ENCODE measurements at regions not wholly inside any gene's neighbourhood (a gene's known extent, or its start where the extent isn't known, plus 50 kb on each side); places are given as distances from the start of the nearest gene placed in this dataset.

DNA sequence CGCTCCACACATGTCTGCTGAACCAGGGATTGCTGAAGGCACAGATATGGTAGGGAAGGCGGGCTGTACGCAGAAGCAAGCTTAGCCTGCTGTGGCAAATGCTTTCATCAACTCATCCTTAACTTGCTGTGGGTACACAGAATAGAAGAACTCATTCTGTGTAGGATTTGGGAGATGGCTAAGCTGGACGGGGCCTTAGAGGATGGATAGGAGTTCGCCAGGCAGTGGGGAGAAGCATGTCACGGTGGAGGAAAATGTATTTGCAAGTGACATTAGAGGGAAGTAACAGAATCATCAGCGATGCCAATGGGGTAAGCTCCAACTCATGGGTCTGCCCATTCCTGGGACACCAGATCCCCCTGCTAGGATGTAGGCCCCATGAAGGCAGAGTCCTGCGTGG is 96.7 kb upstream of the SMIM21 start:
- no peak for DNase-seq

DNA sequence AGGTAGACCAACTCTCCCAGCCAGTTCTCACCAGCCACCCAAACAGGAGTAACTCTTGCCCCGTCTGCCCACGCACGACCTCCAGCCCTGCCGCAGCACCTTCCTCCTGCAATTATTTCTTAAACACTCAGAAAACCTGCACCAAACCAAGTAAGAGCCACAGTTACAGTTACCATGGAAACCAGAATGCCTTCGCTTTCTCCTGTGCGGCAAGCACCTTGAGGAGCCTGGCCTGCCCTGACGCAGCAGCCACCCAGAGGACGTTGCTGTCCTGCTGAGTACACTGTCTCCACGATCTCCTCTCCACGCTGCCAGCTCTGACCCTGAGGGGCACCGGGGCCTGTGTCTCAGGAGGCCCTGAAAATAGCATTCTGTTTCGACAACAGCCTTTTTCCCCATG is 94.3 kb upstream of the SMIM21 start:
- no peak for DNase-seq

DNA sequence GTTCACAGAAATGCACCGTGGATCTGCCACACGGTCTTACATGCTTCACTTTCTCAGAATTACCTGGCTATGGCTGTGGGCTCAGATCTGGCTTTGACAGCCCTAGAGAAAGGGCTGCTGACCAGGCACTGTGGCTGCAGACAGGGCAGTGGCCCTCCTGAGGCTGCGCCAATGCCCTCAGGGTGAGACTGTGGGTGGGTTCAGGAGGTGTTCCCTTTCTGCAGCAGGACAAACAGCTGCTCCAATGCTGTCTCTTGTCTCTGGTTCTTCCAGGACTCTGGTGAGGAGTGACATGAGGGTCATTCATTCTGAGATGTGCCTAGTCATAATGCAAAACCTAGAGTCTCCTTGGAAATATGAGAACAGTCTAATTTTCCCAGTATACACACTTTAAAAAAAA is 90.5 kb upstream of the SMIM21 start:
- no peak for DNase-seq

DNA sequence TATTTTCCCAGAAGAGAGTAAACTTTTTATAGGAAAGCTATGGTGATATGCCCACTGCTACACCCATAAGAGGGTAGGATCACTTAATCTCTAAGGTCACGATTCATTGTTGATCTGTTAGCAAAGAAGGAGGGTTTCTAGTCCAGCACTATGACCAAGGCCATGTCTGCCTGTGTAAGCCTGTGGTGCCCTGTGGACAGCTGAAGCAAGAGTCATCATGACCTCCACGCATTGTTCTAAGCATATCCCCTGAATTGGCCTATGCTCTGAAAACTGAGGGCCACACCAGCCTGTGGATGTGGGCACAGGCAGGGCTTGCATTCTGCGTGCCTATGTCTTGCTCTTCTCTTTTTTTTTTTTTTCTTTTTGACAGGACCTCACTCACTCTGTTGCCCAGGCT is 89.8 kb upstream of the SMIM21 start:
- DNase-seq = no peak

DNA sequence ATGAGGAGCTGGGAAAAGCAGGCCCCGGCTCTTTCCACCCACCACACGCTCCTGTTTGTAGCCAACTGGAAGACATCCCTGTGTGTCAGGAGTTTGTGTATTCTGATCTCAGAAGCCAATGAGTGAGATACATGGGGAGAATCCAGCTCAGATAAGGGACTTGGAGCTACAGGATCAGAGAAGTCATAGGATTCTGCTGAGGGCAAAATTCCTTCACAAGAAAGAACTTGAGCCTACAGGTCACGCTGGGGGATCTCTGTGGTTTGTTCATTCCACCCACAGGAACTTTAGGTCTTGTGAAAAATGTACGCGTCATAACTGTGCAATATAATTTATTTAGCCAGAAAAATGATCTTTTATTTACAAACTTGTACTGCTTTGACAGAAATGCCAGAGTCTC is 80.1 kb upstream of the SMIM21 start:
- DNase-seq = no peak

DNA sequence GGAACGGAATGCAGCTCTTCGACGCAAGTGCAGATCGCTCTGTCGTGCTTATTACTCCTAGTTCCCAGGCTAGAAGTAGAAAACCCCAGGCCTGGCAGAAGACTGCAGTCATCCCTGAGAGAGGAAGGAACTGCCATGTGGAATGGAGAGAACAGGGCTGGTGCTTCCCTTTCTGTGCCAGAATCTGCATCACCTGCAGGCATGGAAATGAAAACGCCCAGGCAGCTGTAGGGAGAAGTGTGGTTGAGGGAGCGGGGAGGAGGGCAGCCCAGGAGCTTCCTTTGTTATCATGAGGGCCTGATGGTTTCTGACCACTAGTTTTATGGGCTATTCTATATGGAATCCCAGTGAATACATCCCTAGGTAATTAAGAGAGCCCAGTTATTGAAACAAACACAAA is 79.4 kb upstream of the SMIM21 start:
- no peak for DNase-seq

DNA sequence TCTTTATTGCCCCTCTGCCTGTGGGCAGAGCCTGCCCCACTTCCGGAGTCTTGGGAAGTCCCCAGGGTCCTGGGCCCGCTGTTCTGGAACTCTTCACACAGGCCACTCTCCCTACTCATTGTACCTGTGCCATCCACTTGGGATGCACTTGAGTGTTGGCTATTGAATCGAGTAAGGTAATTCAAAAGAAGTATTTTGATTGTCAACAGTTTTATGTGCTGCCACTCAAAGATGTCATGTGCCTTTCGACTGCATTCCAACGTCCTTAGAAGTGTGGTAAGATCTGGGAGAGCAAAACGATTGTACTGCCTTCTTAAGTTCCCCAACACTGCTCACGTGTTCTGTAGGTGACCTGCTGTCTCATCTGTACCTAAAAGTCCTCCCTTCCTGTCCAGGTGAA is 77.0 kb upstream of the SMIM21 start:
- DNase-seq = no peak

DNA sequence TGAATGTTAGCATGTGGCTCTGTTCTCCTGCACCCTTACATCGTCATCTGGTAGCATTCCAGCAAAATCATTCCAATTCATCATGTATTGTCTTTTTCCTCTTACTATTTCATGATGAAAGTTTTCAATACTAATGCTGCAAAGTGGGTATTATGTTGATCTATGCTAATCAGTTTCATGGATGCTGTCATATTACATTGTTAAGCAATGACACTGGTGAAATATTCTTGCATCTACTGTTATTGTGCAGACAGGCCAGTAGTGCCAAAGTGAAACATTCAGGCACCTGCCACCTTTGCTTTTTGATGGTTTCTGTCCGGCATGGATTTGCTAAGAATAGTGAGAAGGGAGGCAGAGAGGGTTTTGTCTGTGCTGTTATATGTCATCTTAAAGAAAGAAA is 76.1 kb upstream of the SMIM21 start:
- no peak for DNase-seq

DNA sequence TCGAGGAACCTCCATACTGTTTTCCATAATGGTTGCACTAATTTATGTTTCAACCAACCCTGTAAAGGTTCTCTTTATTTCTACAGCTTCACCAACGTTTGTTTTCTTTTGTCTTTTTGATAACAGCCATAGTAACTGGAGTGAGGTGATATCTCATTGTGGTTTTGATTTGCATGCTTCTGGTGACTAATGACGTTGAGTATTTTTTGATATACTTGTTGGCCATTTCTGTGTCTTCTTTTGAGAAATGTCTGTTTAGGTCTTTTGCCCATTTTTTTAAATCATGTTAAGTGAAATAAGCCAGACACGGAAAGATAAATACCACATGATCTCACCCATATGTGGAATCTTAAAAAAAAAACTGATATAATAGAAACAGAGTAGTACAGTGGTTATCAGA is 74.8 kb upstream of the SMIM21 start:
- no peak for DNase-seq

DNA sequence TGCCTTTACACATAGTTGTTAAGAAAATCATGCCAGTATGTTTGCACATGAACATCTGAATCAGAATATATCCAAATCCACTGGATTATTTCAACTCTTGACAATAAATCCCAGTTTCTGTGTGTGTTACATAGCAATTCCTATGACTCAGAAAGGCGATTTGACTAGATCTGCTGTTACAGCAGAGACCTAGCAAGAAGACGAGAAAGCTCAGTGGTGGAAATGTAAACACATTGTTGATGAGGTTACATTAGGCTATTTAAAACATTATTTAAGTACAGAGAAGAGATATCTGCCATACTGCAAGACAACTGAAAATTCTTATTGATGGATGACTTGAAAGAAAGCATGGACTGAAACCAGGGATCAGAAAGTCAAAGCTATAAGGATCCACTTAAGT is 73.0 kb upstream of the SMIM21 start:
- no peak for DNase-seq

DNA sequence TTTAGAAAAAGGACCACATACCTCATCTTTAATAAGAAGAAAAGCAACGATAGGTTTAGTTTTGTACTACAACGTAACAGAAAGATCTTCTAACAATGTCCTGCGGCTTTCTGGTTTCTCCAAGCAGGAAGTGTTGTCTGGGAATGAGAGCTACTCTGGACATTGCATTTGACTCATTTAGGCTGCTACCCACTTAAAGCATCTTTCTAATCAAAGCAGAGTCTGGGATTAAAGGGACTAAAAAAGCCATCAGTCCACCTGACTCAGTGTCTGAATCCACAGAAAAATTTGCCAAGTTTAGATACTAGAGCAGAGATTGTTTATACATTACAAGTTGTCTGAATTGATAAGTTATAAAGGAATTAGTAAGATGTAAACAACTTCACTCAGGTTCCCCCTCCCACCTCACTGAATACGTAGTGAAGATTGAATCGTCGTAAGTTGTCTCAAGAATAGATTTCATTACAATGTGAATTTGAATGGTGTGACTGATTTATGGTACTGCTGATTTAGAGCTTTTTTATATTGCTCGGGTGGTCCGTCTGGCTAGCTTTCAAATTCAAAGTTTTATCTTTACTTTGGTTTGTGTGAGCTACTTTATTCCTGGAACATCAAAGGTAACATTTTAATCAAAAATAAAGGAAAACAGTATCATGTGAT is 70.2 kb upstream of the SMIM21 start:
- no peak for DNase-seq

DNA sequence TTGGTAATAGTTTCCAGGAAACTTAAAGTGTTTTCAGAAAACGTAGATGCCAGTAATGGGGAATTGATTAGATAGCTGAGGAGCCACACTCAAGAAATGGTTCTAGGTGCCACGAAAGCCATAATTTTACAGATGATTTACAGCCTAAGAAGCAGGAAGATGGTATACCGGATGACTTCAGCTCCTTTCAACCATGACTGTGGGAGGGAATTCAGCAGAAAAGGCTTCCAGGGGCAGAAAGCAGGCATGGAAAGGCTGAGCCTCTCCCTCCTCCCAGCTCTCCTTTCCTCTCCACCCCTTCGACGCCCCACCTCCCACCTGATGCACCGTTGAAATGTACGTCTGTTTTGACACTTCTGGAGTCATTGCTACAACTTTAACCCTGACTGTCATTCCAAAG is 68.6 kb upstream of the SMIM21 start:
- DNase-seq = no peak

DNA sequence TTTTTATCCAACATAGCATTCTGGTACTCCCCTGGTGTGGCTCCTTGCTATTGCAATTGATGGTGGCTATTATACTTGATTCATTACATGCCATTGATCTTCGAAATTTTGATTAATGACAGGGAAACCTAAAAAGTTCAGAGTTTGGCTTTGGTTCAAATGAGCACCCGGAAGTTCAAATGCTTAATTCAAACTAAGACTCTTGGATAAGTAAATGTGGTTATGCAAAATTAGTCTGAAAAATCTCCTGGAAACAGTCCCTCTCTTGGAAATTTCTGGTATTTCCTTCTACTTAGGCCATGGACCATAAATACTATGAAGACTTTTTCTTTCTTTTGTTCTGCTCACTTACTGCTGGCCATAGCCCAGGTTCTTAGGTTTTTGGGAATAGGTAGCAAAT is 65.3 kb upstream of the SMIM21 start:
- no peak for DNase-seq

DNA sequence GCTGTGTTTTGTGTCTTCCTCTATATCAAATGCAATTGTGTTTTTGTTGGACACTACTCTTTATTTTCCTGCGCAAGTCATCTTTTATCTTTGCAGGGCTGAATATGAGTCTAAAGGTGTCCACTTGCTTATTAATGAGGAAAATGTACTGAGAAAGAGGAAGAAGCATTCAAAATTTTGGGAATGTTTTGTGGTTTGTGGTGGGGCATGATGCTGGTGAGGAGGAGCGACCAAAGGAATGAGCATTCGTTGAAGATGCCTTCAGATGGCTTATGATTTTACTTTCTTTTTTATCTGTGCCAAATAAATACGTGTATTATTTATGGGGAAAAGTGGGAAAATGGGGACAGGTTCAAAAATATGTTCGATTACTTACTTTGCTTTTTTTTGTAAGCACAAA is 63.9 kb upstream of the SMIM21 start:
- DNase-seq = no peak

DNA sequence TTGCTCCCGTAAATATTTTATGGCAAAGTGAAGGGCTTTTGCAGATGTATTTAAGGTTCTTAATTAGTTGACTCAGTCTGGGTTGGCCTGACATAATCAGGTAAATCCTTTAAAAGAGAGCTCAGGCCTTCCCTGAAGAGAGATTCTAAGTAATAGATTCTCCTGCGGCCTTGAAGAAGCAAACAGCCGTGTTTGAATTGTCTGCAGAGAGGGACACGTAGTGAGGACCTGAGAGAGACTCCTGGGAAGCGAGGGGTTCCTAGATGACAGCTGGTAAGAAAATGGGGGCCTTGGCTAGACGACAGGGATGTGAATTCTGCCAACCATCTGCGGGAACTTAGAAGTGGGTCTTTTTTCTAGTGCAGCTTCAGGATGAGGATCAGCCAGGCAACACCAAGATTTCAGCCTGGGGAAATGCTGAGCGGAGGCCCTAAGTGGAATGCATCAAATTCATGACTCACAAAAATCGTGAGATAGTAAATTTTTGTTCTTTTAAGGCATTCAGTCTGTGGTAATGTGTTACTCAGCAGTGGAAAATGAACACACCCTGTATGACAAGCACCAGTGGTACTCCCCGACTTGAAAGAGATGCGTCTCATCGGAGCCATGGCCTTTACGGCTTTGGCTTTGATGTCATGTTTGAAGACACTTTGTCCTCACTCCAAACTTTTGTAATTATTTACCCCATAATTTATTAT is 62.1 kb upstream of the SMIM21 start:
- no peak for DNase-seq

DNA sequence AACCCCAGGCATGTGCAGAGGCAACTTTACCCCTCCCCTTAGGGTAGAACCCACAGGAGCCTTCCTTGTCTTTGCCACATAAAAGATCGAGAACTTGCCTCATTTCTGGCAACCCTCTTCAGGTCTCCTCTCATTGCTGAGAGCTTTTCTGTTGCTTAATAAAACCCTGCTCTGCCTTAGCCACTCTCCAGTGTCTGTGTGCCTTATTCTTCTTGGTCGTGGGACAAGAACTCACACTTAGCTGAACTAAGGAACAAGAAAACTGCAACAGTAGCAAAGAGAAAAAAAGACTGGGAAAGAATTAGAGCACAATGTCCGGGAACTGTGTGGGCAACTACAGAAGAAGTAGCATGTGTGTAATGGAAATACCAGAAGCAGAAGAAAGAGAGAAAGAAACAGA is 56.2 kb upstream of the SMIM21 start:
- DNase-seq = no peak

DNA sequence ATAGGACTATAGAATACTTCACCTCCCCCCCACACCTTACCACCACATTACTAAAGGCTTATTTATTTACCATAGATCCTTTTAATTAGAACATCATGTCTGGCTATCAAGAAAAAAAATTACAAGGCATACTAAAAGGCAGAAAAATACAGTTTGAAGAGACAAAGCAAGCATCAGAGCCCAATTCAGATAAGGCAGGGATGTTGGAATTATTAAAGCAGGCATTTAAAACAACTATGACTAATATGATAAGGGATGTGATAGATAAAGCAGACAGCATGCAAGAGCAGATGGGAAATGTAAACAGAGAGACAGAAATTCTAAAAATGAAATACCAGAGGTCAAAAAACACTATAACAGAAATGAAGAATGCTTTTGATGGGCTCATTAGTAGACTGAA is 55.4 kb upstream of the SMIM21 start:
- no peak for DNase-seq

DNA sequence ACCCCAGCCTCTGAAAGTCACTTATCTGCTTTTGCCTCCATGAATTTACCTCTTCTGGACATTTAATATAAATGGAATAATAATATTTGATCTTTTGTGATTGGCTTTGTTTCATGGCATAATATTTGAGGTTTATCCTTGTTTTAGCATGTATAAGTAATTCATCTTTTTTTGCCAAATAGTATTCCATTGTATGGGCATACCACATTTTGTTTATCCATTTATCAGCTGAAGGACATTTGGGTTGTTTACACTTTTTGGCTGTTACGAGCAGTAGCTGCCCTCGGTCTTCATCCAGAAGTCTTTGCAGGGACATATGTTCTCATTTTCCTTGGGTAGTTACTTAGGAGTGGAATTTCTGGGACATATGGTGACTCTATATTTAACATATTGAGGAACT is 53.0 kb upstream of the SMIM21 start:
- DNase-seq = no peak

DNA sequence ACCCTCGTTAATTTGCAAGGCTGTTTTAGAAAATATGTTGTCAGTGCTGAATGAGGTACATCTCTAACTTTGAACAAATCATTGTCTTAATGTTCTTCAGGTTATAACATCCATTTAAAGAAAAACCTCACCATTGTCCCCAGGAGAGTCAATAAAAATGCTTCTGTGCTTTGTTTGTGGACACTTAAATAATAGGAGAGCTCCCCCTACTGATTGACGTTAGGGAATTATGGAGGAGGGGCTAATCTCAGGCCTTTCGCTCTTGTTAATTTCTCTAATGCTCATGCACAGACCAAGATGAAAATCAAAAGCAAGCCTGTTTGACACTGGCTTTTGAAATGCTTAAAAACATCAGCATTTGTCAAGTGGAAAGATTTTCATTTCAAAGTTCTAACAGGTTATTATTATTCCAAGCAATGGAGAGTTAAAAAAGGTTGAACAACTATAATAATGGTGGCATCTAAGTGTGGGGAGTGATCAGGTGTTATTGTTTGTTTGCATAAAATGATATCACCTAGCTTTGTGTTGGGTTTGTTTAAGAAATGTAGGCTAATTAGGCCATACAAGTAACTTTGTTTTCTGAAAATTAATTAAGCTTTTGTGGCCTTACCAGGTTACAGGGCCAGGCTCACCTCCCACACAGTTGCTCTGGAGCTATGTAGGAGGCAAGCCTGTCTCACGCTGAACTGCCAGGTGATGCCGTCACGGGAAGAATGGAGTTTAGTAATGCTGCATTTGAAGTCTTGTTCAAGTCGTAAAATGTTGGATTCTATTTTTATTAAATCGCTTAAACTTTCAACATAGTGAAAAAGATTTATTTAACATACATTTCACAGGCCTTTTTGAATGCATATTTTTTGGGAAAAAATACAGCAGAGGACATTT is 51.7 kb upstream of the SMIM21 start:
- DNase-seq = no peak

DNA sequence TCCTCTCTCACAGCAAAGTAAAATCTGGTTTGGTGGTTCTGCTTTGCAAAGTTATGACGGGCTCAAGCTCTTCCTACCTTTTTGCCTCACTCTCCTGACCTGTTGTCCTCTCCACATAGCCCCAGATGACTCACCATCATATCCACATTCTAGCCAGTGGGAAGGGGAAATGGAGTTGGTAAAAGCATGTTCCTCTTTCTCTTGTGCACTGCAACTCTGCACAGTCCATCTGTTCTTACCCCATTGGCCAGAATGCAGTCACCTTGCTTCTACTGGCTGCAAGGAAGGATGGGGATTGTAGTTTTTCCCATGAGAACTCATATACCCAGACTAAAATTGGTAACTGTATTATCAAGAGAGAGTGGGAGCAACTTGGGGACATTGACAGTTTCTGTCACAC is 50.4 kb upstream of the SMIM21 start:
- DNase-seq = no peak
